Fibroblast of lung (primary cell): ENCODE measurements at regions not wholly inside any gene's neighbourhood (a gene's known extent, or its start where the extent isn't known, plus 50 kb on each side); places are given as distances from the start of the nearest gene placed in this dataset.

Source experiments
- CTCF ChIP-seq, 2 donors: IDR thresholded peaks in 1 of 2; conservative IDR thresholded peaks in 1 of 2; 1 replicate in 1 of 2; 2 replicates in 1 of 2; pipeline ENCODE4 v1.5.1; 2011 to 2012; ENCODE audit warnings: low read length in 2 of 2, control low read depth in 1 of 2, inconsistent platforms in 1 of 2, low read depth in 1 of 2, mild to moderate bottlenecking in 1 of 2
- EZH2 ChIP-seq: IDR thresholded peaks from 2 replicates; pipeline ENCODE4 v1.5.1; 2012; ENCODE audit warnings: low read length, control low read depth, mild to moderate bottlenecking; ENCODE audit errors: missing control alignments

- no peak for TF ChIP-seq CTCF (conservative IDR thresholded peaks at IDR 0.05 in 1 of 2, IDR thresholded peaks at IDR 0.05 in 1 of 2; ENCODE audit: low read depth in 1 of 2, low read length in 2 of 2)
- no peak for TF ChIP-seq EZH2
These were observed 55.2 kb upstream of the RREB1 start for GRCh38 chr6:7052443-7053011.
